Umbilical cord (tissue), 1 donor: ENCODE measurements at regions not wholly inside any gene's neighbourhood (a gene's known extent, or its start where the extent isn't known, plus 50 kb on each side); places are given as distances from the start of the nearest gene placed in this dataset.
"Not testable (repeated sequence)": the region's sequence is repeated elsewhere in the genome, so short reads cannot be mapped to it uniquely, and the experiment has no call there.

Source experiments
- DNase-seq: peaks from one replicate; pipeline ENCODE4 v3.0.0-alpha.2; 2015; ENCODE audit warnings: low spot score

GRCh38 chr3:197407526-197407925 is 109.1 kb upstream of the DLG1 start:
- DNase-seq, result no peak

- DNase-seq, result no peak
These were observed 108.6 kb upstream of the DLG1 start for GRCh38 chr3:197407053-197407452.

- DNase-seq, result peak; percentile 71
These were observed 107.9 kb upstream of the DLG1 start for GRCh38 chr3:197406266-197406665.

GRCh38 chr3:197404754-197405153 is 106.3 kb upstream of the DLG1 start:
- no peak for DNase-seq

- no peak for DNase-seq
These were observed 105.6 kb upstream of the DLG1 start for GRCh38 chr3:197404030-197404429.

GRCh38 chr3:197402401-197402800 is 104.0 kb upstream of the DLG1 start:
- DNase-seq, result not testable (repeated sequence)

GRCh38 chr3:197399486-197399885 is 101.1 kb upstream of the DLG1 start:
- DNase-seq, result no peak

GRCh38 chr3:197398286-197398878 is 100.0 kb upstream of the DLG1 start:
- DNase-seq, result no peak

GRCh38 chr3:197397838-197398237 is 99.4 kb upstream of the DLG1 start:
- DNase-seq, result no peak

- peak; percentile 72 for DNase-seq
These were observed 96.3 kb upstream of the DLG1 start for GRCh38 chr3:197394464-197395321.

- DNase-seq, result not testable (repeated sequence)
These were observed 95.7 kb upstream of the DLG1 start for GRCh38 chr3:197394126-197394463.

GRCh38 chr3:197393711-197394110 is 95.3 kb upstream of the DLG1 start:
- no peak for DNase-seq

- no peak for DNase-seq
These were observed 94.5 kb upstream of the DLG1 start for GRCh38 chr3:197392961-197393360.

- DNase-seq, result no peak
These were observed 83.0 kb upstream of the DLG1 start for GRCh38 chr3:197381371-197381770.

GRCh38 chr3:197380786-197381185 is 82.4 kb upstream of the DLG1 start:
- no peak for DNase-seq

GRCh38 chr3:197378985-197379718 is 80.7 kb upstream of the DLG1 start:
- no peak for DNase-seq

- DNase-seq, result no peak
These were observed 78.5 kb upstream of the DLG1 start for GRCh38 chr3:197376735-197377555.

- no peak for DNase-seq
These were observed 77.6 kb upstream of the DLG1 start for GRCh38 chr3:197376020-197376419.

- DNase-seq, result no peak
These were observed 76.6 kb upstream of the DLG1 start for GRCh38 chr3:197375001-197375441.

- DNase-seq, result no peak
These were observed 74.7 kb upstream of the DLG1 start for GRCh38 chr3:197373096-197373495.

- DNase-seq, result peak; percentile 98
These were observed 73.7 kb upstream of the DLG1 start for GRCh38 chr3:197372047-197372661.
